NB4 (cell line): ENCODE measurements at regions not wholly inside any gene's neighbourhood (a gene's known extent, or its start where the extent isn't known, plus 50 kb on each side); places are given as distances from the start of the nearest gene placed in this dataset.

Source experiments
- CTCF ChIP-seq: IDR thresholded peaks from one replicate; pipeline ENCODE4 v1.5.1; 2012; ENCODE audit warnings: low read depth, low read length
- MAX ChIP-seq: IDR thresholded peaks from 2 replicates; pipeline ENCODE4 v1.6.1; 2011; ENCODE audit warnings: low read depth, low read length
- POLR2A ChIP-seq: IDR thresholded peaks from 2 replicates; pipeline ENCODE4 v1.6.1; 2011; ENCODE audit warnings: mild to moderate bottlenecking; ENCODE audit not compliant: insufficient read length; ENCODE audit errors: extremely low read depth

GRCh38 chr2:192438239-192438638 is 243.5 kb upstream of the TMEFF2 start:
- TF ChIP-seq CTCF (no peak), MAX (no peak), POLR2A (no peak)
